Activated T-cell treated with anti-CD3 and anti-CD28 coated beads for 1 hour (primary cell): ENCODE measurements at regions not wholly inside any gene's neighbourhood (a gene's known extent, or its start where the extent isn't known, plus 50 kb on each side); places are given as distances from the start of the nearest gene placed in this dataset.

ENCODE experiments used
- DNase-seq: peaks from one replicate; pipeline ENCODE4 v3.0.0-alpha.2; 2020; ENCODE audit warnings: low read depth

- DNase-seq = no peak
Observed at GRCh38 chr1:24984800-24985522, 54.9 kb upstream of the RUNX3 start.

GRCh38 chr1:24984300-24984699 is 54.2 kb upstream of the RUNX3 start:
- DNase-seq = no peak

- no peak for DNase-seq
Observed at GRCh38 chr1:24983006-24983680, 53.1 kb upstream of the RUNX3 start.

- DNase-seq = no peak
Observed at GRCh38 chr1:24981631-24982005, 51.5 kb upstream of the RUNX3 start.

- DNase-seq = no peak
Observed at GRCh38 chr1:24980836-24981630, 51.0 kb upstream of the RUNX3 start.
